ENCODE measurements at regions not wholly inside any gene's neighbourhood (a gene's known extent, or its start where the extent isn't known, plus 50 kb on each side); places are given as distances from the start of the nearest gene placed in this dataset.

- Mint-ChIP-seq H3K9me3 (ENCODE audit: insufficient read depth) (no peaks in the 10 kb centered on the region), H3K27me3 (no peaks in the 10 kb centered on the region), H3K4me1 (no peaks in the 10 kb centered on the region), H3K4me3 (no peak overlapping the region), H3K27ac (no peak overlapping the region)
- Histone ChIP-seq H2AFZ (ENCODE audit: insufficient read depth, low read depth, low read length, poor library complexity, severe bottlenecking) (no peak overlapping the region), H3K36me3 (replicated peaks in 1 of 2; ENCODE audit: control extremely low read depth in 1 of 2, control insufficient read depth in 1 of 2, extremely low read depth in 1 of 2, insufficient read depth in 2 of 2, low read length in 1 of 2) (no peaks in the 10 kb centered on the region), H3K79me2 (ENCODE audit: control insufficient read depth, insufficient read depth, low read length) (no peaks in the 10 kb centered on the region), H3K27ac (ENCODE audit: low read length in 2 of 2) (no peak overlapping the region), H3K4me1 (ENCODE audit: control insufficient read depth in 2 of 2, insufficient read depth in 2 of 2, low read length in 2 of 2) (no peaks in the 10 kb centered on the region), H3K4me3 (ENCODE audit: control extremely low read depth in 1 of 5, extremely low read depth in 1 of 5, insufficient read depth in 1 of 5, low read depth in 2 of 5, low read length in 4 of 5) (no peak overlapping the region), H3K27me3 (replicated peaks in 1 of 4; ENCODE audit: control extremely low read depth in 1 of 4, control insufficient read depth in 3 of 4, insufficient read depth in 4 of 4, low read length in 3 of 4) (no peaks in the 10 kb centered on the region), H4K20me1 (ENCODE audit: control insufficient read depth, insufficient read depth, low read length, poor library complexity, severe bottlenecking) (no peaks in the 10 kb centered on the region), H3K9me3 (ENCODE audit: control extremely low read depth in 1 of 3, control insufficient read depth in 2 of 3, insufficient read depth in 1 of 3, low read length in 2 of 3) (no peaks in the 10 kb centered on the region), H3K9ac (ENCODE audit: low read length) (no peak overlapping the region), H3K4me2 (replicated peaks; ENCODE audit: low read depth, low read length, poor library complexity, severe bottlenecking) (no peak overlapping the region)
- DNase-seq (no peak), ATAC-seq (ENCODE audit: low read depth) (no peak)
- no CpG with 5 or more reads among the region's 2 CpGs for WGBS (ENCODE audit: insufficient coverage)
- ChIA-PET CTCF (no interaction called here), POLR2A (interaction anchor here (0.7 kb wide), 1 partner anchor 372 kb away, joined by 5 read pairs; no protein-coding TSS in a partner anchor)
- no peak for TF ChIP-seq EZH2 (IDR thresholded peaks at IDR 0.05; ENCODE audit: borderline replicate concordance, insufficient read depth, low read depth, low read length, poor library complexity, severe bottlenecking)
- TF ChIP-seq CTCF (IDR thresholded peaks at IDR 0.05) = no peak
- intact Hi-C loops (cut with micrococcal nuclease) = no loop called here
Observed at GRCh38 chr3:34583451-34583850, 785.0 kb downstream of the PDCD6IP start.

DNA sequence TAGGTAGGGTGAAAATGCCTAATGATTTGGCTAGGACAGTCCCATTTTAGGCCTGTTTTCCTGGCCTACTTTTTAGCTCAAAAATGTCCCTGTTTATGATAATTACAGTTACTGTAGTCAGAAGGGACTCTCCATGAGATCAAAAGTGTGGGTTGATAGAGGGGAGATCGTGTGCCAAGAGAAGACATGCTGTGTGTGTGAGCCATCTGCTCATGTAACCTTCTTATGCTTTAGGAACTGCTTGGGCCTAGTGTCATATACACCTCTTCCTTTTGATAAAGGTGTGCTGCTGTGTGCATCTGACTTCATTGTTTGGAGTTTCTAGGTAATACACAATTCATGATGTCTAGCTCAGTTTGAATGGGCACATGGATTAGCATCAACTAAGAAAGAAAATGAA is 786.5 kb downstream of the PDCD6IP start:
- no CpG with 5 or more reads among the region's 1 CpG for WGBS (ENCODE audit: insufficient coverage)
- TF ChIP-seq EZH2 (IDR thresholded peaks at IDR 0.05; ENCODE audit: borderline replicate concordance, insufficient read depth, low read depth, low read length, poor library complexity, severe bottlenecking) = no peak
- TF ChIP-seq CTCF (IDR thresholded peaks at IDR 0.05) = no peak

More for the DNA sequence above, 786.5 kb downstream of the PDCD6IP start:
- Histone ChIP-seq H3K9me3 (ENCODE audit: control extremely low read depth in 1 of 3, control insufficient read depth in 2 of 3, insufficient read depth in 1 of 3, low read length in 2 of 3) (no peaks in the 10 kb centered on the region), H3K4me3 (ENCODE audit: control extremely low read depth in 1 of 5, extremely low read depth in 1 of 5, insufficient read depth in 1 of 5, low read depth in 2 of 5, low read length in 4 of 5) (no peak overlapping the region), H3K9ac (ENCODE audit: low read length) (no peak overlapping the region), H3K79me2 (ENCODE audit: control insufficient read depth, insufficient read depth, low read length) (no peaks in the 10 kb centered on the region), H3K4me2 (replicated peaks; ENCODE audit: low read depth, low read length, poor library complexity, severe bottlenecking) (no peak overlapping the region), H4K20me1 (ENCODE audit: control insufficient read depth, insufficient read depth, low read length, poor library complexity, severe bottlenecking) (no peaks in the 10 kb centered on the region), H2AFZ (ENCODE audit: insufficient read depth, low read depth, low read length, poor library complexity, severe bottlenecking) (no peak overlapping the region), H3K36me3 (replicated peaks in 1 of 2; ENCODE audit: control extremely low read depth in 1 of 2, control insufficient read depth in 1 of 2, extremely low read depth in 1 of 2, insufficient read depth in 2 of 2, low read length in 1 of 2) (no peaks in the 10 kb centered on the region), H3K4me1 (ENCODE audit: control insufficient read depth in 2 of 2, insufficient read depth in 2 of 2, low read length in 2 of 2) (no peaks in the 10 kb centered on the region), H3K27me3 (replicated peaks in 1 of 4; ENCODE audit: control extremely low read depth in 1 of 4, control insufficient read depth in 3 of 4, insufficient read depth in 4 of 4, low read length in 3 of 4) (no peaks in the 10 kb centered on the region), H3K27ac (ENCODE audit: low read length in 2 of 2) (no peak overlapping the region)
- ATAC-seq (ENCODE audit: low read depth) (no peak), DNase-seq (no peak)
- ChIA-PET POLR2A (no interaction called here), CTCF (no interaction called here)
- Mint-ChIP-seq H3K27ac (no peak overlapping the region), H3K9me3 (ENCODE audit: insufficient read depth) (peaks cover 6% of the 10 kb centered on the region), H3K27me3 (no peaks in the 10 kb centered on the region), H3K4me1 (no peaks in the 10 kb centered on the region), H3K4me3 (no peak overlapping the region)
- intact Hi-C loops (cut with micrococcal nuclease) = no loop called here
